Suprapubic skin (tissue), 4 donors: ENCODE measurements at regions not wholly inside any gene's neighbourhood (a gene's known extent, or its start where the extent isn't known, plus 50 kb on each side); places are given as distances from the start of the nearest gene placed in this dataset.

Experiments
- DNase-seq, 2 donors: peaks; one replicate each; pipeline ENCODE4 v3.0.0-alpha.2; 2019; ENCODE audit warnings: low spot score in 2 of 2
- H3K27ac ChIP-seq: fragments of 200-600 bp; sonication (generic); one replicate; pipeline ENCODE4 v1.5.1; 2019
- H3K27me3 ChIP-seq: fragments of 200-600 bp; sonication (generic); one replicate; pipeline ENCODE4 v1.5.1; 2019
- H3K36me3 ChIP-seq: fragments of 200-600 bp; sonication (generic); one replicate; pipeline ENCODE4 v1.5.1; 2019
- H3K4me1 ChIP-seq: fragments of 200-600 bp; sonication (generic); one replicate; pipeline ENCODE4 v1.5.1; 2019
- H3K4me3 ChIP-seq: fragments of 200-600 bp; sonication (generic); one replicate; pipeline ENCODE4 v1.5.1; 2019; ENCODE audit warnings: mild to moderate bottlenecking
- H3K9me3 ChIP-seq: fragments of 200-600 bp; sonication (generic); one replicate; pipeline ENCODE4 v1.5.1; 2019
- EP300 ChIP-seq: sonication (generic); formaldehyde crosslinking; IDR thresholded peaks from one replicate; pipeline ENCODE4 v1.6.1; 2017; ENCODE audit warnings: antibody characterized with exemption
- POLR2A ChIP-seq, 2 donors: fragments of 450-650 bp; IDR thresholded peaks; one replicate each; pipeline ENCODE4 v1.6.1; 2017; ENCODE audit warnings: antibody characterized with exemption in 2 of 2, mild to moderate bottlenecking in 2 of 2, moderate library complexity in 2 of 2
- POLR2AphosphoS5 ChIP-seq, 3 donors: sonication (generic); formaldehyde crosslinking; IDR thresholded peaks; one replicate each; pipeline ENCODE4 v1.6.1; 2017; ENCODE audit warnings: antibody characterized with exemption in 3 of 3
- WGBS: methylation state at CpG from one replicate; pipeline ENCODE4 v1.1.5; 2018; 5-methylcytosine and 5-hydroxymethylcytosine counted together
- TF ChIP-seq, protein P1 (sequence below), 2 donors: fragments of 200-600 bp in 1 of 2; fragments of 450-650 bp in 1 of 2; sonication (generic) in 1 of 2; IDR thresholded peaks; one replicate each; pipeline ENCODE4 v1.5.1; 2016 to 2019; ENCODE audit warnings: antibody characterized with exemption in 2 of 2, mild to moderate bottlenecking in 1 of 2, moderate library complexity in 1 of 2

GRCh38 chr16:51886456-51886855 is 660.5 kb downstream of the TOX3 start:
- Histone ChIP-seq H3K4me1 (no peaks in the 10 kb centered on the region), H3K4me3 (no peak overlapping the region), H3K27me3 (no peaks in the 10 kb centered on the region), H3K36me3 (no peaks in the 10 kb centered on the region), H3K9me3 (no peaks in the 10 kb centered on the region), H3K27ac (no peak overlapping the region)
- TF ChIP-seq POLR2A (IDR thresholded peaks at IDR 0.05) (no peak), EP300 (no peak), POLR2AphosphoS5 (IDR thresholded peaks at IDR 0.05) (no peak)
- TF ChIP-seq, protein P1, sequence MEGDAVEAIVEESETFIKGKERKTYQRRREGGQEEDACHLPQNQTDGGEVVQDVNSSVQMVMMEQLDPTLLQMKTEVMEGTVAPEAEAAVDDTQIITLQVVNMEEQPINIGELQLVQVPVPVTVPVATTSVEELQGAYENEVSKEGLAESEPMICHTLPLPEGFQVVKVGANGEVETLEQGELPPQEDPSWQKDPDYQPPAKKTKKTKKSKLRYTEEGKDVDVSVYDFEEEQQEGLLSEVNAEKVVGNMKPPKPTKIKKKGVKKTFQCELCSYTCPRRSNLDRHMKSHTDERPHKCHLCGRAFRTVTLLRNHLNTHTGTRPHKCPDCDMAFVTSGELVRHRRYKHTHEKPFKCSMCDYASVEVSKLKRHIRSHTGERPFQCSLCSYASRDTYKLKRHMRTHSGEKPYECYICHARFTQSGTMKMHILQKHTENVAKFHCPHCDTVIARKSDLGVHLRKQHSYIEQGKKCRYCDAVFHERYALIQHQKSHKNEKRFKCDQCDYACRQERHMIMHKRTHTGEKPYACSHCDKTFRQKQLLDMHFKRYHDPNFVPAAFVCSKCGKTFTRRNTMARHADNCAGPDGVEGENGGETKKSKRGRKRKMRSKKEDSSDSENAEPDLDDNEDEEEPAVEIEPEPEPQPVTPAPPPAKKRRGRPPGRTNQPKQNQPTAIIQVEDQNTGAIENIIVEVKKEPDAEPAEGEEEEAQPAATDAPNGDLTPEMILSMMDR (IDR thresholded peaks at IDR 0.05), result no peak
- 61% methylated on average over 2 of the region's 2 CpGs for WGBS
- no peak for DNase-seq

GRCh38 chr16:51884773-51885172 is 662.2 kb downstream of the TOX3 start:
- no peak for DNase-seq
- H3K4me1 ChIP-seq, result no peaks in the 10 kb centered on the region
- H3K4me3 ChIP-seq, result no peak overlapping the region
- 87% methylated on average over 2 of the region's 2 CpGs for WGBS
- no peak overlapping the region for H3K27ac ChIP-seq
- no peaks in the 10 kb centered on the region for H3K9me3 ChIP-seq
- no peaks in the 10 kb centered on the region for H3K27me3 ChIP-seq
- no peaks in the 10 kb centered on the region for H3K36me3 ChIP-seq
- TF ChIP-seq EP300 (no peak), POLR2AphosphoS5 (IDR thresholded peaks at IDR 0.05) (no peak), POLR2A (IDR thresholded peaks at IDR 0.05) (no peak)
- TF ChIP-seq, protein P1 (IDR thresholded peaks at IDR 0.05), result no peak

- no peak for DNase-seq
- Histone ChIP-seq H3K27me3 (no peaks in the 10 kb centered on the region), H3K27ac (no peak overlapping the region), H3K36me3 (no peaks in the 10 kb centered on the region), H3K4me3 (no peak overlapping the region), H3K9me3 (no peaks in the 10 kb centered on the region), H3K4me1 (no peaks in the 10 kb centered on the region)
- TF ChIP-seq POLR2AphosphoS5 (IDR thresholded peaks at IDR 0.05), result no peak
- TF ChIP-seq, protein P1 (IDR thresholded peaks at IDR 0.05), result no peak
- TF ChIP-seq EP300, result no peak
- TF ChIP-seq POLR2A (IDR thresholded peaks at IDR 0.05), result no peak
- 71% methylated on average over 3 of the region's 3 CpGs for WGBS
These were observed 665.2 kb downstream of the TOX3 start for GRCh38 chr16:51881731-51882130.

- no peaks in the 10 kb centered on the region for H3K4me1 ChIP-seq
- 58% methylated on average over 4 of the region's 4 CpGs for WGBS
- TF ChIP-seq POLR2AphosphoS5 (IDR thresholded peaks at IDR 0.05), result no peak
- TF ChIP-seq EP300, result no peak
- TF ChIP-seq, protein P1 (IDR thresholded peaks at IDR 0.05), result no peak
- no peak for TF ChIP-seq POLR2A (IDR thresholded peaks at IDR 0.05)
- H3K36me3 ChIP-seq, result no peaks in the 10 kb centered on the region
- no peak for DNase-seq
- H3K27me3 ChIP-seq, result no peaks in the 10 kb centered on the region
- no peak overlapping the region for H3K27ac ChIP-seq
- no peak overlapping the region for H3K4me3 ChIP-seq
- H3K9me3 ChIP-seq, result no peaks in the 10 kb centered on the region
These were observed 666.2 kb downstream of the TOX3 start for GRCh38 chr16:51880776-51881175.

DNA sequence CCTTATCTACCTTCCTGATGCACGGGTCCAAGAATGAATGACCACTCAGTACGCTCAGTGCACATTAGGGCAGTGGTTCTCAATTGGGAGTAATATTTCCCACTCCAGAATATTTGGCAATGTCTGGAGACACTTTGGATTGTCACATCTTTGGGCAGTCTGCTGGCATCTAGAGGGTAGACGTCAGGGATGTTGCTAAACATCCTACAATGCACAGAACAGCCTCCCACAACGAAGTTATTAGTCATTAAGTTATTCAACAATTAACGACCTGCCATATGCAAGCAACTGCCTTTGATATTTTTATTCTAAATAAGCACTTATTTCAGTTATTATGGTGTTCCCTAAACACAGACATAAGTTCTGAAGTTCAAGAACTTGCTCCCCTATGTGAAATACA is 669.3 kb downstream of the TOX3 start:
- Histone ChIP-seq H3K9me3 (no peaks in the 10 kb centered on the region), H3K4me1 (no peaks in the 10 kb centered on the region), H3K27me3 (no peaks in the 10 kb centered on the region), H3K27ac (no peak overlapping the region), H3K36me3 (no peaks in the 10 kb centered on the region), H3K4me3 (no peak overlapping the region)
- DNase-seq, result no peak
- WGBS, result 70% methylated on average over 5 of the region's 5 CpGs
- no peak for TF ChIP-seq EP300
- TF ChIP-seq, protein P1 (IDR thresholded peaks at IDR 0.05), result no peak
- no peak for TF ChIP-seq POLR2A (IDR thresholded peaks at IDR 0.05)
- TF ChIP-seq POLR2AphosphoS5 (IDR thresholded peaks at IDR 0.05), result no peak
